ENCODE measurements at regions not wholly inside any gene's neighbourhood (a gene's known extent, or its start where the extent isn't known, plus 50 kb on each side); places are given as distances from the start of the nearest gene placed in this dataset.

DNA sequence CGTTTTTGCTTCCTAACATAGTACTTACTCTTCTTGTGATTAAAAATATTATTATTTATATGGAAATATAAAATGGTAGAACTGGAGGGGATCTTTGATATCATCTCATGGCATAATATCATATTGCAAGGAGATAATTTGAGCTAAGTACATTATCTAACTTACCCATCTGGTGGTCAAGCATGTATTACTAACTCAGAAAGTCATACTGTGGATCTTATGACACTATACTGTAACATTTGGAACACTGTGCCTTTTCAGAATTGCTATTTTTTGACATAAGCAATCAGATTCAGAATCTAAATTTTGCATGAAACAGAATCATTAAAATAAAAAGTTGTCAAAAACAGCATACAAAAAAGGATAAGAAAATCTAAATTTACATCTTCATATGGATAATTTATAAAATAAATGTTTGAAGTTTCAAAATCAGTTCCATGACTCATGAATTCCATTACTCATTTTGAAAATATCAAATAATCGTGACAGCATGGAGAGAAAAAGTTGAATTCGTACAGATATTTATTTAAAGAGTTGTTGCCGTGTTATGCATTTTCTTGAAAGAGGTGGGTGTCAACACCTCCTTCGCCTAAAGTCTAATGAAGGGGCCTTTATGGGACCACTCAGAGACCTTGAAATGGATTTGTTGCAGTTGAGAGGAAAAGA lies 928.1 kb downstream of the PDHA2 start:
- Mint-ChIP-seq H3K4me3 (no peak overlapping the region), H3K27ac (ENCODE audit: unreplicated experiment) (no peak overlapping the region), H3K36me3 (ENCODE audit: low read depth) (no peaks in the 10 kb centered on the region), H3K27me3 (ENCODE audit: low read depth) (no peaks in the 10 kb centered on the region), H3K9me3 (no peaks in the 10 kb centered on the region), H3K4me1 (no peaks in the 10 kb centered on the region)
- TF ChIP-seq, protein P1, sequence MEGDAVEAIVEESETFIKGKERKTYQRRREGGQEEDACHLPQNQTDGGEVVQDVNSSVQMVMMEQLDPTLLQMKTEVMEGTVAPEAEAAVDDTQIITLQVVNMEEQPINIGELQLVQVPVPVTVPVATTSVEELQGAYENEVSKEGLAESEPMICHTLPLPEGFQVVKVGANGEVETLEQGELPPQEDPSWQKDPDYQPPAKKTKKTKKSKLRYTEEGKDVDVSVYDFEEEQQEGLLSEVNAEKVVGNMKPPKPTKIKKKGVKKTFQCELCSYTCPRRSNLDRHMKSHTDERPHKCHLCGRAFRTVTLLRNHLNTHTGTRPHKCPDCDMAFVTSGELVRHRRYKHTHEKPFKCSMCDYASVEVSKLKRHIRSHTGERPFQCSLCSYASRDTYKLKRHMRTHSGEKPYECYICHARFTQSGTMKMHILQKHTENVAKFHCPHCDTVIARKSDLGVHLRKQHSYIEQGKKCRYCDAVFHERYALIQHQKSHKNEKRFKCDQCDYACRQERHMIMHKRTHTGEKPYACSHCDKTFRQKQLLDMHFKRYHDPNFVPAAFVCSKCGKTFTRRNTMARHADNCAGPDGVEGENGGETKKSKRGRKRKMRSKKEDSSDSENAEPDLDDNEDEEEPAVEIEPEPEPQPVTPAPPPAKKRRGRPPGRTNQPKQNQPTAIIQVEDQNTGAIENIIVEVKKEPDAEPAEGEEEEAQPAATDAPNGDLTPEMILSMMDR (conservative IDR thresholded peaks at IDR 0.05): no peak
- no peak for DNase-seq (ENCODE audit: low read depth, low spot score)

DNA sequence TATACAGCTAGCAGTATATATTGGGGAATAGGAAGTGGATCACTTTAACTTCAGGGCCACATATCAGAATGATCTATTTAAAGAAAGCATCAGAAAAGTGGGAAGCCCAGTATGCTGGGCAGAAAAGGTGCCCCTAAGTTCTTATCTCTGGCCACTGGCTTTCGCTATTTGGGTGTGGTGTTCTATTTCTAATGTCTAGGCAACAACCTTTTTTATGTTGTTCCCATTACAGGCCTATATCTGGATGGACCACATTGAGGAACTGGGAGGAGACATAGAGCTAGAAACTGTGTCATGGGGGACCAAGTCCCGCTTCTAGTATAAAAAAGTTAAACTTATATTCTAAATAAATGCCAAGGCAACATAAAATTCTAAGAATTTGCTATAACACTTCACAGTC lies 935.6 kb downstream of the PDHA2 start:
- no peak overlapping the region for H3K4me3 Mint-ChIP-seq
- H3K4me1 Mint-ChIP-seq: no peaks in the 10 kb centered on the region
- no peaks in the 10 kb centered on the region for H3K27me3 Mint-ChIP-seq (ENCODE audit: low read depth)
- no peaks in the 10 kb centered on the region for H3K36me3 Mint-ChIP-seq (ENCODE audit: low read depth)
- DNase-seq (ENCODE audit: low read depth, low spot score): no peak
- TF ChIP-seq, protein P1 (conservative IDR thresholded peaks at IDR 0.05): no peak
- H3K27ac Mint-ChIP-seq (ENCODE audit: unreplicated experiment): no peak overlapping the region
- H3K9me3 Mint-ChIP-seq: no peaks in the 10 kb centered on the region

DNA sequence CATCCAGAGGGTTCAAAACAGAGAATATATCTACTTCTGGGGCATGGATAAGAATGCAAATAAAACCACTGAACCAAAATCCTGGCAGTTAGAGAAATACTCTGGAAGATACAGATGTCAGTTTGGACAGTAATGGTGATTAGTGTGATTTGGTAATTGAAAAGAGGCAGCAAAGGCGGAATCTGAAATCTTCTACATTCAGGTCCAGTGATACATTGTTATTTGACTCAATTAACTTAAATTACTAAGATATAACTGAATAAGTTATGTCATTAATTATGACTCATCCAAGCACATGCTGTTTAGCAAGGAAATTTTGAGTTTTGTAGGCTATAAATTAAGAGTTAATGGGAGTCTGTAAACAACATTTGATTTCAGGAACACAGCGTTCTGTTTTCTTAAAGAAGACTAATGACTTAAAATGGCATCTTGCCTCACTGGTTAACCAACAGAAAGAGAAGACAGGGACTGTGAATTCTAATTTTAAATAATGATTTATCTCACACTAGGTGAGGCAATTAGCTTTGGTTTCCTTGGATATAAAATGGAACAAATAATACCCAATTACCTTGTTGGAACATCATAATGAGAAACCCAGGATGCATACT lies 937.1 kb downstream of the PDHA2 start:
- Mint-ChIP-seq H3K4me1 (no peaks in the 10 kb centered on the region), H3K27ac (ENCODE audit: unreplicated experiment) (no peak overlapping the region), H3K36me3 (ENCODE audit: low read depth) (no peaks in the 10 kb centered on the region), H3K27me3 (ENCODE audit: low read depth) (no peaks in the 10 kb centered on the region), H3K4me3 (no peak overlapping the region), H3K9me3 (no peaks in the 10 kb centered on the region)
- TF ChIP-seq, protein P1 (conservative IDR thresholded peaks at IDR 0.05): no peak
- DNase-seq (ENCODE audit: low read depth, low spot score): no peak

DNA sequence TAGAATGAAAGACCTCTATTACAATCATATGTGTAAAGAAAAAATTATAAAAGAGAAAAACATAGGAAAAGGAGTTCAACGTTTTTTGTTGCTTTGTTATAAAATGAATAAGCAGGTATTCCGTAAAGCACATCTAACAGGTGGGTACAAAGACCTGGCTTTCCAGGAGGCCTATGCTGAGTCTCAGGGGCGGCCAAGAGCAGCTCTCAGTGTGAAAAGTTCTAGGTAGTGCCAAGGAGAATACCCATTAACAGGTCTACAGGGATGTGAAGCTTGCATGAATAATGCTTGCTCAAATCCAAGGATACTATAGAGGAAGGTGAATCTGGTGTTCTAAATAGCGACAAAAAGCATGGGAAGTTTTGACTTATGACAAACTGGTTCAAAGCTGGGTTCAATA lies 944.4 kb downstream of the PDHA2 start:
- Mint-ChIP-seq H3K4me1 (no peaks in the 10 kb centered on the region), H3K27ac (ENCODE audit: unreplicated experiment) (no peak overlapping the region), H3K27me3 (ENCODE audit: low read depth) (no peaks in the 10 kb centered on the region), H3K36me3 (ENCODE audit: low read depth) (no peaks in the 10 kb centered on the region), H3K9me3 (no peaks in the 10 kb centered on the region), H3K4me3 (no peak overlapping the region)
- TF ChIP-seq, protein P1 (conservative IDR thresholded peaks at IDR 0.05): no peak
- no peak for DNase-seq (ENCODE audit: low read depth, low spot score)

DNA sequence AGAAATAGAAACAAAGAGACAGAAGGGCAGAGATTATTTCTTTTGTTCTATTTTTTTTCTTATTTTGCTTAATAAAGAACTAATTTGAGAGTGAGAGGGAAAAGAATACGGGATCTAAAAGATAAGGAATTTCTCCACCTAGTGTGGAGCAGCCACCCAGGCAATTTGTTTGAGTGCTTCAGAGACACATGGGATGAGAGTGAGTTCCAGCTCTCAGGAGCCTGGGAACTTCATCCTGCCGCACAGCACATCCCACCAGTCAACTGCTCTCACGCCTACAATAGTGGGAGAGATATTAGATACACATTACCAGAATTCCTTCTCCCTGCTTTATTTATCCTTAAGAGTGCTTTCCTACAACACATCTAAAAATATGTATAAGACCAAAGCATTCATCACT lies 946.4 kb downstream of the PDHA2 start:
- TF ChIP-seq, protein P1 (conservative IDR thresholded peaks at IDR 0.05): no peak
- Mint-ChIP-seq H3K4me3 (no peak overlapping the region), H3K9me3 (no peaks in the 10 kb centered on the region), H3K27me3 (ENCODE audit: low read depth) (no peaks in the 10 kb centered on the region), H3K27ac (ENCODE audit: unreplicated experiment) (no peak overlapping the region), H3K4me1 (no peaks in the 10 kb centered on the region), H3K36me3 (ENCODE audit: low read depth) (no peaks in the 10 kb centered on the region)
- DNase-seq (ENCODE audit: low read depth, low spot score): no peak

Data from neural crest cell (in vitro differentiated cells).